BE2C (cell line): ENCODE measurements at regions not wholly inside any gene's neighbourhood (a gene's known extent, or its start where the extent isn't known, plus 50 kb on each side); places are given as distances from the start of the nearest gene placed in this dataset.

Experiments used
- DNase-seq: peaks from one replicate; pipeline ENCODE4 v3.0.0-alpha.2; 2020
- H3K27me3 ChIP-seq: fragments of 250-450 bp; sonication (Bioruptor Pico); 2 replicates; pipeline ENCODE4 v1.5.1; 2020; ENCODE audit warnings: mild to moderate bottlenecking
- H3K36me3 ChIP-seq: fragments of 250-450 bp; sonication (Bioruptor Pico); 2 replicates; pipeline ENCODE4 v1.5.1; 2020; ENCODE audit warnings: mild to moderate bottlenecking
- H3K4me1 ChIP-seq: fragments of 250-450 bp; sonication (Bioruptor Pico); 2 replicates; pipeline ENCODE4 v1.5.1; 2020
- H3K4me3 ChIP-seq: 2 replicates; pipeline ENCODE4 v1.5.1; 2011; ENCODE audit warnings: low read depth, low read length
- H3K9me3 ChIP-seq: fragments of 250-450 bp; sonication (Bioruptor Pico); 2 replicates; pipeline ENCODE4 v1.5.1; 2020
- TF ChIP-seq, protein P1 (sequence below): IDR thresholded peaks from 2 replicates; pipeline ENCODE4 v1.5.1; 2012; ENCODE audit warnings: mild to moderate bottlenecking, low read depth, low read length

DNA sequence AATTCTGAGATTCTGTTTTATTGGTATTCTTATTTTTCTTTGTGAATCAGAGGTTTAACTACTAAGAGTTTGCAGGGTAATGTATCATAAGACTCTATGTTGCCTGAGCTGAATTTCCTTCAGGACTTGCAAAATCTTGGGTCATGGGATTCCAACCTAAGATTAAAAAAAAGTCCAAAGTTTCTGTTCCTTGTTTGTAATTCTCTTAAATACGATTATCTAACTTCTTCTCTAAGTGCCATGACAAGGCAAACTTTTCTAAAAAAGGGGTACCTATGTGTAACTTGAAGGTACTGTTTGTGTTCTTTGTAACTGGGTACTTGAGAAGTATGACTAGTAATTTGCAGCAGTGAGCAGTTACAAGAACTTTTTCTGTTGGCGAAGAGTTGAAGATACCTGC, 181.3 kb upstream of the ZEB2 start:
- Histone ChIP-seq H3K4me3 (no peak overlapping the region), H3K36me3 (no peaks in the 10 kb centered on the region), H3K9me3 (no peaks in the 10 kb centered on the region), H3K27me3 (no peaks in the 10 kb centered on the region), H3K4me1 (no peaks in the 10 kb centered on the region)
- TF ChIP-seq, protein P1, sequence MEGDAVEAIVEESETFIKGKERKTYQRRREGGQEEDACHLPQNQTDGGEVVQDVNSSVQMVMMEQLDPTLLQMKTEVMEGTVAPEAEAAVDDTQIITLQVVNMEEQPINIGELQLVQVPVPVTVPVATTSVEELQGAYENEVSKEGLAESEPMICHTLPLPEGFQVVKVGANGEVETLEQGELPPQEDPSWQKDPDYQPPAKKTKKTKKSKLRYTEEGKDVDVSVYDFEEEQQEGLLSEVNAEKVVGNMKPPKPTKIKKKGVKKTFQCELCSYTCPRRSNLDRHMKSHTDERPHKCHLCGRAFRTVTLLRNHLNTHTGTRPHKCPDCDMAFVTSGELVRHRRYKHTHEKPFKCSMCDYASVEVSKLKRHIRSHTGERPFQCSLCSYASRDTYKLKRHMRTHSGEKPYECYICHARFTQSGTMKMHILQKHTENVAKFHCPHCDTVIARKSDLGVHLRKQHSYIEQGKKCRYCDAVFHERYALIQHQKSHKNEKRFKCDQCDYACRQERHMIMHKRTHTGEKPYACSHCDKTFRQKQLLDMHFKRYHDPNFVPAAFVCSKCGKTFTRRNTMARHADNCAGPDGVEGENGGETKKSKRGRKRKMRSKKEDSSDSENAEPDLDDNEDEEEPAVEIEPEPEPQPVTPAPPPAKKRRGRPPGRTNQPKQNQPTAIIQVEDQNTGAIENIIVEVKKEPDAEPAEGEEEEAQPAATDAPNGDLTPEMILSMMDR = no peak
- DNase-seq = no peak

DNA sequence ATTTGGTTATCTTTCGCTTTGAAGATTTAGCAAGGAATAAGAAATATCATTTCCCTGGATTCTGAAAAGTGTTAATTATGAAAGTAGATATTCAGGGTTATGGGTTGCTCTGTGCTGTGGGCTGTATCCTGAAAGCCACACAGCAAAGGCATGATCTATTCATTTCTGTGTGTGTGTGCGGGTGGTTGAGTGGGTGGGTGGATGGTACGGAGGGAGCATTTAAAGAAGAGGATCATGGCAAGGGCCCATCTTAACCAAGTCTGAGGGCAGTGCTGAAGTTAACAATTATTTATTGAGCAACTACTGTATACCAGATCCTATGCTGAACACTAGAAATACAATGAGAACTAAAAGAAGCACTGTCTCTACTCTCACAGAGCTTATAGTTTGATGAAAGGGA, 178.2 kb upstream of the ZEB2 start:
- H3K36me3 ChIP-seq = no peaks in the 10 kb centered on the region
- DNase-seq = no peak
- no peaks in the 10 kb centered on the region for H3K4me1 ChIP-seq
- no peaks in the 10 kb centered on the region for H3K9me3 ChIP-seq
- TF ChIP-seq, protein P1 = no peak
- H3K27me3 ChIP-seq = no peaks in the 10 kb centered on the region
- no peak overlapping the region for H3K4me3 ChIP-seq

DNA sequence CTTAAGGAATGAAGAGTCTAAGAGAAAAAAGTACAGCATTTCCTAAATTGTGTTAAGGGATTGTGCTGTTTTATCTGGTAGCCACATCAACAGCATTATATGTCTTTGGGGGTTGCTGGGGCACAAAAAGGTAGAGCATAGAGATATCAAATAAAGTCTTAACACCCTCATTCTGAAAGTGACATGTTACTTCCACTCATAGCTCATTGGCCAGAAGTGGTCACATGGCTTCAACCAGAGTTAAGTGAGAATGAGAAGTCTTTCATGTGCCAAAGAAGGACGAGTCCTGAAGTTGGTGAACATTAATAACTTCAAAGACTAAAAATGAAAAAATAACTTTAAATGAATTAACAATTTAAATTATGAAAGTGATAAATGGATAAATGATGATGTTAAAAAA, 175.7 kb upstream of the ZEB2 start:
- TF ChIP-seq, protein P1 = no peak
- no peak overlapping the region for H3K4me3 ChIP-seq
- no peaks in the 10 kb centered on the region for H3K27me3 ChIP-seq
- DNase-seq = no peak
- no peaks in the 10 kb centered on the region for H3K4me1 ChIP-seq
- no peaks in the 10 kb centered on the region for H3K9me3 ChIP-seq
- H3K36me3 ChIP-seq = no peaks in the 10 kb centered on the region

DNA sequence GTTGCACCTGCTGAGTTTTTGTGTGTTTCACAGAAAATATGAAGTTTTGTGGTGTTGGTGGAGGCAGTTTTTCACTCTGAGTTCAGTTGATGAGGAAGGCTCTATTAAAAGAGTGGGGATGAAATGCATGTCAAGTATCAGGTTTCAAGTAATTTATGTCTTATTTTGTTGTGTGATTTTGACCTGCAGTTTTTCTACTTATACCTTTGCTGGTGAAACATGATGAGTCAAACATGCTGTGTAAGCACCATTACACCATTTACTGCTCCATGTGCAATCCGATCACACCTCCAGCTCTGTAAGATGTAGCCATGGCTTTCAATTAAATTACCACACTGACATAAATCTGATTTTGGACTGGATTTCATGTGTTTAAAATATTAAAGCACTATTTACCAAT, 174.5 kb upstream of the ZEB2 start:
- no peak for DNase-seq
- TF ChIP-seq, protein P1 = no peak
- no peak overlapping the region for H3K4me3 ChIP-seq
- no peaks in the 10 kb centered on the region for H3K27me3 ChIP-seq
- no peaks in the 10 kb centered on the region for H3K4me1 ChIP-seq
- no peaks in the 10 kb centered on the region for H3K36me3 ChIP-seq
- H3K9me3 ChIP-seq = no peaks in the 10 kb centered on the region

DNA sequence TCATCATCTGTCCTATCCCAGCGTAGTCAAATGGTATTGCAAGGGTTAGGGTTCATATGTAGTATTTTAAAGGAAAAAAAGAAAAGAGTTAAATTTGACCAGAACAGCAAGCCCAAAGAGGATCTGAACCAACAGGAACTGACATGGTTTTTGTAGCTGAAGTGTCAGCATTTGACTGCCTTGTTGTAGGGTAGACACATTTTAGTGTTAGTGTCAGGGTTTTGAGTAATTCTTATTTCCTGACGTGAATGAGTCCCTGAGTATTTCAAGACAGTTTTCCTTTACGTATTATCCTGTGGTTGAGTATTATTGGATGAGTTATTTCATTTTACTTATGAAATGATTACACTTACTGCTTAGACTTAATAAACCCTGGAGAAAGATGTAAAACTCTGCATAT, 173.3 kb upstream of the ZEB2 start:
- no peaks in the 10 kb centered on the region for H3K27me3 ChIP-seq
- no peak overlapping the region for H3K4me3 ChIP-seq
- TF ChIP-seq, protein P1 = no peak
- H3K4me1 ChIP-seq = no peaks in the 10 kb centered on the region
- DNase-seq = no peak
- no peaks in the 10 kb centered on the region for H3K36me3 ChIP-seq
- H3K9me3 ChIP-seq = no peaks in the 10 kb centered on the region

DNA sequence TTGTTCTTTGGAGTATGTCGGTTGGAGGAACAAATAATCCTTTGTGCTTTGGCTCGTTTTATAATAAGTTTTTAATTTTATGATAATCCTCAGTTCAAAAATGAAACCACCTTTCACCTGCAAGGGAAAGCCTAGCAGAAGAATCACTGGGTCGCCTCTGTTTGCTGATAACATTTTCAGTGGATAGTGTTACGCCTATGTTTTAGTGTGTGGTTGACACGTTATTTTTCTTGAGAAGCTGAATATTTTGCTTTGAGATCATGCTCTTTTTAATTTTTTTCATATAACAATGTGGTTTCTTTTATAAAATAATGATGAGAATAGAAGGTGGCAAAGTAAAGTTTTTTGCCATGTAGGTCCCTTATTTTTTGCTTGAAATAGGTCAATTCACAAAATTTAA, 172.7 kb upstream of the ZEB2 start:
- no peak overlapping the region for H3K4me3 ChIP-seq
- H3K27me3 ChIP-seq = no peaks in the 10 kb centered on the region

More for the DNA sequence above, 172.7 kb upstream of the ZEB2 start:
- Histone ChIP-seq H3K9me3 (no peaks in the 10 kb centered on the region), H3K36me3 (no peaks in the 10 kb centered on the region), H3K4me1 (no peaks in the 10 kb centered on the region)
- no peak for DNase-seq
- TF ChIP-seq, protein P1 = no peak
